ENCODE measurements at regions not wholly inside any gene's neighbourhood (a gene's known extent, or its start where the extent isn't known, plus 50 kb on each side); places are given as distances from the start of the nearest gene placed in this dataset.
A peak's percentile ranks its signal among the peaks of the same experiment; 100 is the strongest.

GRCh38 chr1:21361506-21361905, 71.2 kb upstream of the ECE1 start:
- no peak overlapping the region for H3K27ac ChIP-seq
- TF ChIP-seq EP300 (IDR thresholded peaks at IDR 0.05) (no peak), POLR2AphosphoS5 (IDR thresholded peaks at IDR 0.05) (no peak), POLR2A (IDR thresholded peaks at IDR 0.05) (no peak), CTCF (IDR thresholded peaks at IDR 0.05) (no peak)
- H3K9me3 ChIP-seq = no peaks in the 10 kb centered on the region
- WGBS, 2 donors = 83 to 93% methylated on average over 4 to 5 of the region's 5 CpGs
- H3K4me3 ChIP-seq = no peak overlapping the region
- ATAC-seq (ENCODE audit: low FRiP score in 2 of 2) (no peak), DNase-seq (no peak)
- H3K4me1 ChIP-seq = no peaks in the 10 kb centered on the region
- no peaks in the 10 kb centered on the region for H3K27me3 ChIP-seq
- H3K36me3 ChIP-seq = no peaks in the 10 kb centered on the region

DNA sequence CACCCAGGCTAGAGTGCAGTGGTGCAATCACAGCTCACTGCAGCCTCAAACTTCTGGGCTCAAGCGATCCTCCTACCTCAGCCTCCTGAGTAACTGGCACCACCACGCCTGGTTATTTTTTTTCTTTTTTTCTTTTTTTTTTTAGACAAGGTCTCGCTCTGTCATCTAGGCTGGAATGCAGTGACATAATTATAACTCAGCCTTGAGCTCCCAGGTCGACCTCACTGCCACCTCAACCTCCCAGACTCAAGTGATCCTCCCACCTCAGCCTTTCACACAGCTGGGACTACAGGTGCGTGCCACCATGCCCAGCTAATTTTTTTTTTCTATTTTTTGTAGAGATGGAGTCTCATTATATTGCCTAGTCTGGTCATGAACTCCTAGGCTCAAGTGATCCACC, 66.9 kb upstream of the ECE1 start:
- Histone ChIP-seq H3K4me3 (no peak overlapping the region), H3K27me3 (no peaks in the 10 kb centered on the region), H3K4me1 (no peaks in the 10 kb centered on the region), H3K27ac (no peak overlapping the region), H3K9me3 (no peaks in the 10 kb centered on the region), H3K36me3 (no peaks in the 10 kb centered on the region)
- WGBS, 2 donors = 82 to 84% methylated on average over 5 of the region's 5 CpGs
- DNase-seq (no peak), ATAC-seq (ENCODE audit: low FRiP score in 2 of 2) (no peak)
- TF ChIP-seq POLR2AphosphoS5 (IDR thresholded peaks at IDR 0.05) (no peak), CTCF (IDR thresholded peaks at IDR 0.05) (no peak), EP300 (IDR thresholded peaks at IDR 0.05) (no peak), POLR2A (IDR thresholded peaks at IDR 0.05) (no peak)

- WGBS, 2 donors = 76% methylated on average over 6 of the region's 6 CpGs
- no peaks in the 10 kb centered on the region for H3K9me3 ChIP-seq
- no peak overlapping the region for H3K27ac ChIP-seq
- no peaks in the 10 kb centered on the region for H3K36me3 ChIP-seq
- no peaks in the 10 kb centered on the region for H3K4me1 ChIP-seq
- ATAC-seq (ENCODE audit: low FRiP score in 2 of 2) (peak; percentile 12 to 53), DNase-seq (no peak)
- H3K27me3 ChIP-seq = no peaks in the 10 kb centered on the region
- no peak overlapping the region for H3K4me3 ChIP-seq
- TF ChIP-seq POLR2A (IDR thresholded peaks at IDR 0.05) = no peak
- TF ChIP-seq CTCF (IDR thresholded peaks at IDR 0.05) = no peak
- no peak for TF ChIP-seq EP300 (IDR thresholded peaks at IDR 0.05)
- no peak for TF ChIP-seq POLR2AphosphoS5 (IDR thresholded peaks at IDR 0.05)
Observed at GRCh38 chr1:21355956-21356355, 65.7 kb upstream of the ECE1 start.

DNA sequence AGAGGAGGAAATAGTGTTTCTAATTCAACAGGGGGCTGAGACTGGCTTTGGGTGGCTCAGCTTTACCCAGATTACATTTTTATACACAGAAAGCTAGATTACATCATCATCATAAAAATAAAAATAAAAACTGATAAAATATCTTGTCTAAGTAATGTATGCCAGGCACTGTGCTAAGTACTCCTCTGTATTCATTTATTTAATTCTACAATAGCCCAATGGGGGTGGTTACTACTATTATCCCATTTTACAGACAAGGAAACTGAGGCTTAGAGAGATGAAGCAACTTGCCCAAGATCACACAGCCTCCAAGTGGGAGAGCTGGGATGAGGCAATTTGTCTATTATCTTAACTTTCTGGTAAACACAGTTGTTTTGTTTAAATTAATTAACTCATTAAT, 62.3 kb upstream of the ECE1 start:
- no peak for TF ChIP-seq CTCF (IDR thresholded peaks at IDR 0.05)
- TF ChIP-seq POLR2A (IDR thresholded peaks at IDR 0.05) = no peak
- TF ChIP-seq POLR2AphosphoS5 (IDR thresholded peaks at IDR 0.05) = no peak
- no peak for TF ChIP-seq EP300 (IDR thresholded peaks at IDR 0.05)
- no peak overlapping the region for H3K4me3 ChIP-seq
- no peak overlapping the region for H3K27ac ChIP-seq
- no peaks in the 10 kb centered on the region for H3K36me3 ChIP-seq
- ATAC-seq (ENCODE audit: low FRiP score in 2 of 2) (no peak), DNase-seq (no peak)
- no peaks in the 10 kb centered on the region for H3K4me1 ChIP-seq
- H3K27me3 ChIP-seq = no peaks in the 10 kb centered on the region
- H3K9me3 ChIP-seq = no peaks in the 10 kb centered on the region

- Histone ChIP-seq H3K4me1 (no peaks in the 10 kb centered on the region), H3K36me3 (no peaks in the 10 kb centered on the region), H3K9me3 (no peaks in the 10 kb centered on the region), H3K27ac (no peak overlapping the region), H3K4me3 (no peak overlapping the region), H3K27me3 (no peaks in the 10 kb centered on the region)
- no peak for ATAC-seq (ENCODE audit: low FRiP score in 2 of 2)
- TF ChIP-seq CTCF (IDR thresholded peaks at IDR 0.05) = no peak
- TF ChIP-seq EP300 (IDR thresholded peaks at IDR 0.05) = no peak
- DNase-seq = no peak
- WGBS, 2 donors = 68 to 74% methylated on average over 6 of the region's 6 CpGs
Observed at GRCh38 chr1:21351901-21352300, 61.6 kb upstream of the ECE1 start.
